Nephron (organoid): ENCODE measurements at regions not wholly inside any gene's neighbourhood (a gene's known extent, or its start where the extent isn't known, plus 50 kb on each side); places are given as distances from the start of the nearest gene placed in this dataset.

Source experiments
- H3K27ac Mint-ChIP-seq, 3 experiments: 2 replicates each; pipeline ENCODE4 v1.8.0; 2020; ENCODE audit warnings: mixed read lengths in 3 of 3, mild to moderate bottlenecking in 2 of 3, moderate library complexity in 1 of 3
- H3K27me3 Mint-ChIP-seq: 2 replicates; pipeline ENCODE4 v1.8.0; 2021; ENCODE audit warnings: low read depth, mild to moderate bottlenecking, moderate library complexity, mixed read lengths
- H3K36me3 Mint-ChIP-seq: 2 replicates; pipeline ENCODE4 v1.8.0; 2020; ENCODE audit warnings: low read depth, mixed read lengths
- H3K4me1 Mint-ChIP-seq: 2 replicates; pipeline ENCODE4 v1.8.0; 2020; ENCODE audit warnings: mixed read lengths
- H3K4me3 Mint-ChIP-seq, 3 experiments: 2 replicates each; pipeline ENCODE4 v1.8.0; 2020; ENCODE audit warnings: mild to moderate bottlenecking in 3 of 3, mixed read lengths in 3 of 3, moderate library complexity in 2 of 3
- H3K9me3 Mint-ChIP-seq: 2 replicates; pipeline ENCODE4 v1.8.0; 2020; ENCODE audit warnings: mixed read lengths
- TF ChIP-seq, protein P1 (sequence below), 3 experiments: fragments of 200-600 bp; sonication (generic); IDR thresholded peaks; one replicate each; pipeline ENCODE4 v1.5.0; 2021; ENCODE audit warnings: antibody characterized with exemption in 3 of 3; ENCODE audit not compliant: unreplicated experiment in 3 of 3

DNA sequence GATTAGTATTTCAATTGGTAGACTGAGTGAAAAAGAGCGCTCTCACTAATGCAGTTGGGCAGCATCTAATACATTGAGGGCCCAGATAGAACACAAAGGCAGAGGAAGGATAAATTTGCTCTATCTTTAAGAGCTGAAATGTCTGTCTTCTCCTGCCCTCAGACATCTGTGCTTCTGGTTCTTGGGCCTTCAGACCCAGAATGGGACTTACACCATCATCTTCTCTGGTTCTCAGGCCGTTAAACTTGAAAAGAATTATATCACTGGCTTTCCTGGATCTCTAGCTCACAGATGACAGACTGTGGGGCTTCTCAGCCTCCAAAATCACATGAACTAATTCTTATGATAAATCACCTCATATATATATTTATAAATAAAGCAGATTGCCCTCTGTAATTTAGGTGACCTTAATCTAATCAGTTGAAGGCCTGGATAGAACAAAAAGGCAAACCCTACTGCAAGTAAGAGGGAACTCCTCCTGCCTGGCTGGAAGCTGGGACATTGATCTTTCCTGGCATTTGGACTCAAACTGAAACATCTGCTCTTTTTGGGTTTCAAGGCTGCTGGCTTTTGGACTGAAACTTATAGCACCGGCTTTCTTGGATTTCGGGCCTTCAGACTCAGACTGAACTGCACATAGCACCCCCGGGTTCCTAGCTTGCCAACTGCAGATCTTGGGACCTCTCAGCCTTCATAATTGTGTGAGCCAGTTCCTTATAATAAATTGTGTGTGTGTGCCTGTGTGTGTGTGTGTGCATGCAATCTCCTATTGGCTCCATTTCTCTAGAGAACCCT is 390.4 kb upstream of the PLXNA2 start:
- Mint-ChIP-seq H3K27ac (no peak overlapping the region), H3K4me1 (peaks cover 14% of the 10 kb centered on the region), H3K27me3 (peaks cover 17% of the 10 kb centered on the region), H3K36me3 (no peaks in the 10 kb centered on the region), H3K9me3 (no peaks in the 10 kb centered on the region), H3K4me3 (no peak overlapping the region)
- TF ChIP-seq, protein P1, sequence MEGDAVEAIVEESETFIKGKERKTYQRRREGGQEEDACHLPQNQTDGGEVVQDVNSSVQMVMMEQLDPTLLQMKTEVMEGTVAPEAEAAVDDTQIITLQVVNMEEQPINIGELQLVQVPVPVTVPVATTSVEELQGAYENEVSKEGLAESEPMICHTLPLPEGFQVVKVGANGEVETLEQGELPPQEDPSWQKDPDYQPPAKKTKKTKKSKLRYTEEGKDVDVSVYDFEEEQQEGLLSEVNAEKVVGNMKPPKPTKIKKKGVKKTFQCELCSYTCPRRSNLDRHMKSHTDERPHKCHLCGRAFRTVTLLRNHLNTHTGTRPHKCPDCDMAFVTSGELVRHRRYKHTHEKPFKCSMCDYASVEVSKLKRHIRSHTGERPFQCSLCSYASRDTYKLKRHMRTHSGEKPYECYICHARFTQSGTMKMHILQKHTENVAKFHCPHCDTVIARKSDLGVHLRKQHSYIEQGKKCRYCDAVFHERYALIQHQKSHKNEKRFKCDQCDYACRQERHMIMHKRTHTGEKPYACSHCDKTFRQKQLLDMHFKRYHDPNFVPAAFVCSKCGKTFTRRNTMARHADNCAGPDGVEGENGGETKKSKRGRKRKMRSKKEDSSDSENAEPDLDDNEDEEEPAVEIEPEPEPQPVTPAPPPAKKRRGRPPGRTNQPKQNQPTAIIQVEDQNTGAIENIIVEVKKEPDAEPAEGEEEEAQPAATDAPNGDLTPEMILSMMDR (IDR thresholded peaks at IDR 0.05; ENCODE audit: unreplicated experiment in 3 of 3) = no peak

DNA sequence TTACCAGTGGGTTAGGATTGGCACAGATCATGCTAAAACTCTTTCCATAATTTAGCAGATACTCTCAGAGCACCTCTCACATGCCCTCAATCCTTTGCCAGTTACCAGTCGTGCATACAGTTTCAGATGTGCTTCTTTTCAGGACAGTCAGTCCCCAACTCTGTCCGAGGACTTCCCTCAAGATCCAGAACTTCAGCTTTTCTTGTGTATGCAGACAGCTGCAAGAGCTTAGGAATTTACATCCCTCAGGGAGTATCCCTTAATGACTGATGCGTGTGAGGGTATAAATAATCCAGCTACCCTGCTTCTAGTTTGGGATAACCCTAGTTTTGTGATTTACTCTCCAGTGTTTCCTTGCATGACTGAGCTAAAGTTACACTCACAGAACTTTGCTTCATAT is 393.0 kb upstream of the PLXNA2 start:
- Mint-ChIP-seq H3K4me1 (peaks cover 23% of the 10 kb centered on the region), H3K36me3 (no peaks in the 10 kb centered on the region), H3K4me3 (no peak overlapping the region), H3K27ac (peak overlapping the region in 2 of 3 experiments; percentile 5 to 12), H3K27me3 (peaks cover 20% of the 10 kb centered on the region), H3K9me3 (no peaks in the 10 kb centered on the region)
- TF ChIP-seq, protein P1 (IDR thresholded peaks at IDR 0.05; ENCODE audit: unreplicated experiment in 3 of 3) = no peak

DNA sequence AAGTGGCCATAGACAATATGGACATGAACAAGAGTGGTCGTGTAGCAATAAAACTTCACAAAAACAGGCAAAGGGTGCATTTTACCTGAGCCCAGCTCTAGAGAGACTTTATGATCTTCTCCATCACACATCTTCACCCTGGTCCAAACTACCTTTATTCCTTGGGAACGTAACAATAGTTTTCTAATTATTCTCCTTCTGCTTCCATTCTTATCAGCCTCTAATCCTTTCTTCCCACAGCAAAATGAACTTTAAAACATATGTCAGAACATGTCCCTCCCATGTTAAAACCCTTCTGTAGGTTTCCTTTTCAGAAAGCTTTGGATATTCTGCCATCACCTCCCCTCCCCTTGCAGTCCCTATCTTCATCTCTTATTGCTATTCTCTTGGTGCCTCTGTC is 395.2 kb upstream of the PLXNA2 start:
- Mint-ChIP-seq H3K9me3 (no peaks in the 10 kb centered on the region), H3K27ac (no peak overlapping the region), H3K27me3 (peaks cover 16% of the 10 kb centered on the region), H3K4me1 (peaks cover 40% of the 10 kb centered on the region), H3K36me3 (no peaks in the 10 kb centered on the region), H3K4me3 (no peak overlapping the region)
- TF ChIP-seq, protein P1 (IDR thresholded peaks at IDR 0.05; ENCODE audit: unreplicated experiment in 3 of 3) = no peak

DNA sequence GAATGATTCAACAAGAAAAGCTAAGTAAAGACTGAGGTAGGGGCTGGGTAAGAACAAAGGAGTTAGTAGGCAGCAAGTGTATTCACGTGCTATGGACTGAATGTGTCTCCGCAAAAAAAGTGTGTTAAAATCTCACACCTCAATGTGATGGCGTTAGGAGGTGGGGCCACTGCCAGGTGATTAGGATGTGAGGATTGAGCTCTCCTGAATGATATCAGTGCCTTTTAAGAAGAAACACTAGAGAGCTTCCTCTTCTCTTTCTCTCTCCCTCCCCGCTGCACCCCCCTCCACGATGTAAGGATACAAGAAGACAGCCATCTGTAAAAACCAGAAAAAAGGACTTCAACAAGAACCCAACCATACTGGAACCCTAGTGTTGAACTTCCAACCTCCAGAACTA is 396.1 kb upstream of the PLXNA2 start:
- Mint-ChIP-seq H3K27me3 (peaks cover 13% of the 10 kb centered on the region), H3K9me3 (no peaks in the 10 kb centered on the region), H3K4me1 (peaks cover 40% of the 10 kb centered on the region), H3K27ac (no peak overlapping the region), H3K36me3 (no peaks in the 10 kb centered on the region), H3K4me3 (no peak overlapping the region)
- TF ChIP-seq, protein P1 (IDR thresholded peaks at IDR 0.05; ENCODE audit: unreplicated experiment in 3 of 3) = no peak

DNA sequence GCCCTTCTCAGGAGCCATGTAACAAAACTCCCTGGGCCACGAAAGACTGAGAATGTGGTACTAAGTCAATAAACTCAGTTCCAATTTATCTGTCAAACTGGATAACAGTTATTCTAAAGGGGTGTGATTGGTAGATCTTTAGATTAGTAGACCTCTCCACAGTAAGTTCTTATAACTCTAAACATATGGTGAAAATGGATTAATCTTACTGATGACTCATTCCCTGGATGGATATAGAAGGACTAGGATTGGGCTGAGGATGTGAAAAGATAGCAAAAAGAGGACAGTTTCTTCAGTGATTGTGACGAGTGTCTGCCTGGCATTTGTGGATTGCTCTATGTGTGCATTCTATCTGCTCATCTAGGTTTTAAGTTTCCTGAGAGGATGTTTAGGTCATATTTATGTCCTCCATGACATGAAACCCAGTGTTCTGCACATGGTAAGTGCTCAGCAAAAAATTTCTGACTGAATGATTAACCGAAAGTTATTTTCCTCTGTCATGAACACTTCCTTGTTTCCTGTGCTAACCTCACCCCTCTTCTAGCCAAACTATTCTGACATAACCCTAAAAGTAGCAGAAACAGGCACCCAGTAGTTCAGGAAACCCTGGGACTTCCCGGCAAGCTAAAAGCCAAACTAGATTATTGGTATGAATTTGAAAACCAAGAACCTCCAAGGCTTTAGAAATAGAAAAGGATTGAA is 397.5 kb upstream of the PLXNA2 start:
- Mint-ChIP-seq H3K4me1 (peaks cover 40% of the 10 kb centered on the region), H3K9me3 (no peaks in the 10 kb centered on the region), H3K27ac (no peak overlapping the region), H3K27me3 (peaks cover 19% of the 10 kb centered on the region), H3K4me3 (no peak overlapping the region), H3K36me3 (no peaks in the 10 kb centered on the region)
- TF ChIP-seq, protein P1 (IDR thresholded peaks at IDR 0.05; ENCODE audit: unreplicated experiment in 3 of 3) = no peak
